Epithelial cell of proximal tubule (primary cell): ENCODE measurements at regions not wholly inside any gene's neighbourhood (a gene's known extent, or its start where the extent isn't known, plus 50 kb on each side); places are given as distances from the start of the nearest gene placed in this dataset.

Experiments
- DNase-seq: peaks from one replicate; pipeline ENCODE4 v3.0.0-alpha.2; 2011; ENCODE audit warnings: low read depth
- H3K4me3 ChIP-seq: 2 replicates; pipeline ENCODE4 v1.5.1; 2011; ENCODE audit warnings: low read depth, mild to moderate bottlenecking, low read length
- TF ChIP-seq, protein P1 (sequence below): conservative IDR thresholded peaks from 2 replicates; pipeline ENCODE4 v1.5.1; 2012; ENCODE audit warnings: low read depth, mild to moderate bottlenecking, low read length

DNA sequence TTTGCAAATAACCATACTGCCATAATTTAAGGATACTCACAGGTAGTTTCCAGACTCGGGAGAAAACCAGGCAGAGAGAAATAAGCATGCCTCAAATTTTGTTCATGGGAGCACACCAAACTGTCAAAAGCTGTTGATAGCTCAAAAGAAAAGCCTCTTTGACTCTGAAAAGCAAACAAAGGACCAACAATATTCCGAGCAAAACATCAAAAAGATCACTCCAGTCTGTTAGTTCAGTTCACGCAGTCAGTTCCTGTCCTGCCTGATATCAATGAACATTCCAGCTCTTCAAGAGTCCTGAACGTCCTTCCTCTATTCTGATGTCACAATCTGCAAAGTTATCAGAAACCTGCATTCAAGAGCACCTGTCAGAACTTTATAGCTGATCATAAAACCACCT is 78.7 kb downstream of the RRM2 start:
- no peak for DNase-seq
- TF ChIP-seq, protein P1, sequence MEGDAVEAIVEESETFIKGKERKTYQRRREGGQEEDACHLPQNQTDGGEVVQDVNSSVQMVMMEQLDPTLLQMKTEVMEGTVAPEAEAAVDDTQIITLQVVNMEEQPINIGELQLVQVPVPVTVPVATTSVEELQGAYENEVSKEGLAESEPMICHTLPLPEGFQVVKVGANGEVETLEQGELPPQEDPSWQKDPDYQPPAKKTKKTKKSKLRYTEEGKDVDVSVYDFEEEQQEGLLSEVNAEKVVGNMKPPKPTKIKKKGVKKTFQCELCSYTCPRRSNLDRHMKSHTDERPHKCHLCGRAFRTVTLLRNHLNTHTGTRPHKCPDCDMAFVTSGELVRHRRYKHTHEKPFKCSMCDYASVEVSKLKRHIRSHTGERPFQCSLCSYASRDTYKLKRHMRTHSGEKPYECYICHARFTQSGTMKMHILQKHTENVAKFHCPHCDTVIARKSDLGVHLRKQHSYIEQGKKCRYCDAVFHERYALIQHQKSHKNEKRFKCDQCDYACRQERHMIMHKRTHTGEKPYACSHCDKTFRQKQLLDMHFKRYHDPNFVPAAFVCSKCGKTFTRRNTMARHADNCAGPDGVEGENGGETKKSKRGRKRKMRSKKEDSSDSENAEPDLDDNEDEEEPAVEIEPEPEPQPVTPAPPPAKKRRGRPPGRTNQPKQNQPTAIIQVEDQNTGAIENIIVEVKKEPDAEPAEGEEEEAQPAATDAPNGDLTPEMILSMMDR: no peak
- H3K4me3 ChIP-seq: no peak overlapping the region

DNA sequence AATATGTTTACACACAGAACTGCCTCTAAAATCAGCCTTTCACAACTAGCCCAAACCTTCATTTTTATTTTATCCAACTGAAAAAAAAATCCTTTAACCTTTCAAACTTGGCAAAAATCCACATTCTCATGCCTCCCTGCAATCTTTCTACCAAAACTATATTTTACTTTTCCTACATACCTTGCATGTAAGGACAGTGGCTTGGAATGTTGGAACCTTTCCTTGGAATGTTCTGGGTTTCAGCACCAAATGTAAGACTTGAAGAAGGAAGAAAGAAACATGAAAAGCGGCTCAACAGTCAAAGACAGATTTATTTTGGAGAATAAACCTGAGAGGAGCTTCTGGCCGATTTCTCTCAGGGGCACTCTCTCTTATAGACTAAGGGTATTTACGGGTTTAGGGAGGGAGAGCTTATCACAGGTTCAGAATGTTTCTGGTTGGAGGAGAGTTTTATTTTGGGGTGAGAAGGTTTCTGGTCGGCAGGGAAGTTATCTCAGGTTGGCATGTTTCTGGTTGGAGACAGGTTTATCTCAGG is 79.7 kb downstream of the RRM2 start:
- H3K4me3 ChIP-seq: no peak overlapping the region
- TF ChIP-seq, protein P1: no peak
- DNase-seq: no peak

DNA sequence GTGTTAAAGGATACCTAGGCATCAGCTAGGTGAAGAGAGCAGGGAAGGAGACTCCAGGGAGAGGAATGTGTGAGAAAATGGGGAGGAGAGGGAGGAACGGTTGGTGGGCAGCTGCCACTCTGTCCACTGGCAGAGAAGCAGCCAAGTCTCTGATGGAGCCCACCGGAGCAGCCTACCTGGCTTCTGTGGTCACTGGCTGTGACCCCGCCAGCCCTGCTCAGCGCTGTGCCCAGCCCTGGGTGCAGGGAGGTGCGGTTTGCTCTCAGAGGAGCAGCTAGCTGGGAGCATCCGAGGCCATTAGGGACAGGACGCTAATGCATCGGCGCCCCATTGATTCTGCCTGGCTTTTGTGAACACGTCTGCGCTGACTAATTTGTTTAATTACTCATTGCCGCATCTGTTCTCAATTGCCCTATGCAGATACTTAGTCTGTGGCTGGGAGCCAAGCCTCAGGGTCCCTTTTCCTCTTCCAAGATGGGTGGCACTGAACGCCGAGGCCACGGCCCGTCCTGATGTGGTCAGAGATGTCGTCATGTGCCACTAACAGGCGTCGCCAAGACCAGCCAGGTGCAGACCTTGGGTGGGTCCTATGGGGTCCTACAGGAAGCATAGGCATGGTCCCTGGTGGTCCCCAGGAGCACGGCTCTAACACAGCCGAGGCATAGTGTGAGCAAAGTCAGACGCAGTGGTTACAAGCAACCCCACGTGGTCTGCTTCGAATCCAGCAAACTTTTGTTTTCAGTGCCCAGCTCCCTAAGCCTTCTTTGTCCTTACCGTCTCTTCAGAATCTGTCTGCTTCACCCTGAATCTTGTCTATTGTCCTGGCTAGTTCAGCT is 82.0 kb downstream of the RRM2 start:
- no peak for DNase-seq
- H3K4me3 ChIP-seq: no peak overlapping the region
- TF ChIP-seq, protein P1: no peak

DNA sequence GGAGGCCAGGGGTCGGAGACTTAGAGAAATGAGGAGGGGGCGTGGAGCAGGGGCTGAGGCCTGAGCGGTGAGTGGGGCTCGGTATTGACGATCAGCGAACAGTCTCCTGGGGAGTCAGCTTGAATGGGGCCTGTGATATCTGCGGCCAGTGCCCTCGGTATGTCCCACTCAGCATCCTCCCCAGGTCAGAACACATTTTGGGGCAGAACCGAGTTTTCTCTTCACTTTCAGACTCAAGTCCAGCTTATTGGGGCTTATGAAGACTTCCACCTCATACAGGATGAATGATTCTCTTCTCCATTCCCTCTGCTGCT is 82.6 kb downstream of the RRM2 start:
- no peak overlapping the region for H3K4me3 ChIP-seq
- DNase-seq: no peak
- TF ChIP-seq, protein P1: no peak

DNA sequence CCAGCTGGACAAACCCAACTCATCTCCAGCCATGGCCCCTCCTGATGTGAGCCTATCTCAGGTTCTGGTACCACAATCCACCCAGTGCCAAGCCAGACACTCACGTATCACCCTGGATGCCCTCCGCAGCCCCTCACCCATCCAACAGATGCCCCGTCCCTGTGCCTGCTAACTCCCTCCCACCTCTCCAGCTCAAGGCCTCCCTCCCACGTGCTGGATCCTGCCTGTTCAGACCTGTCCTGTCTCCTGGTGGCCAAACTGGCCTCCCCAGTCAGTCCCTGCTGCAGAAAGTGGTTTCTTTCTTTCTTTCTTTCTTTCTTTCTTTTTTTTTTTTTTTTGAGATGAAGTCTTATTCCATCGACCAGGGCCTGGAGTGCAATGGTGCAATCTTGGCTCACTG is 86.2 kb downstream of the RRM2 start:
- DNase-seq: no peak
- no peak overlapping the region for H3K4me3 ChIP-seq
- TF ChIP-seq, protein P1: no peak

DNA sequence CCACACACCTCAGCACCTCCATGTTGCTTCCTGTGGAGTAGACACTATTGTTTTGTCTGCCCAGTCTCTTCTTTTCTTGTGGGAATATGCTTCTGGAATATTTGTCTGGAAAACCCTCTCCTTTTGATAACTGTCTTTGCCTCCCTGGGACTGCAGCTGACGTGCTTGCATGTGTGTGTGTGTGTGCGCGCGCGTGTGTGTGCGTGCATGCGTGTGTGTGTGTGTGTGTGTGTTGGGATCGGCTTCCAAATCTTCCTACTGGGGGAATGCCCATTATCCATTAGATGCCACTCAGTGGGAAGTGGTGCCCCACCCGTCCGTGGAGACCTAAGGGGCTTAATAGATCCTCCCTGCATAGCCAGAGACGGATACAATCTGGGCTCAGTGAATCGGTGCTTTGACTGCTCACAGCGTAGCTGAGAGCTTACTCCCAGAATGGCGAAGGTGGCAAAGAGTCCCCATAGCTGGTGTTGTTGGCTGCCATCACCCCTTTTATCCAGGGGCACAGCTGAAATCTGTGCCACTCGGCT is 86.9 kb downstream of the RRM2 start:
- H3K4me3 ChIP-seq: no peak overlapping the region
- no peak for DNase-seq
- TF ChIP-seq, protein P1: no peak

DNA sequence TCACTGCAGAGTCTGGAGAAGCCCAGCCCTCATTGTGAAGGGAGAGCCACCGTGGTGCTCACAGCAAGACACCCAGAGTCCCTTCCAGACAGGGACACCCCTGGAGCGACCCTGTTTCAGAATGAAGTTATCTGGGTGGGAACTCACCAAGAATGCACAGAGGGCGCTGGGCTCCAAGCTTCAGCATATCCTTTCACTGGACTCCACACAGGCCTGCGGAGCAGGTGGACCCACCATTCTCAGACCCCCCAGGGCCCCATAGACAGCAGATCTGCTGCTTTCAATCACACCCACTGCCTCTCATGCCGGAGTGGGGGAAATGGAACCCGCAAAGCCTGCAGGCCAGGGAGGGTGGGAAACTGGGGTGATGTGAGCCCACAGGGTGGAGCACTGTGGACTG is 87.8 kb downstream of the RRM2 start:
- TF ChIP-seq, protein P1: no peak
- DNase-seq: no peak
- no peak overlapping the region for H3K4me3 ChIP-seq
